Trophoblast cell (in vitro differentiated cells and primary cell): ENCODE measurements at regions not wholly inside any gene's neighbourhood (a gene's known extent, or its start where the extent isn't known, plus 50 kb on each side); places are given as distances from the start of the nearest gene placed in this dataset.
A peak's percentile ranks its signal among the peaks of the same experiment; 100 is the strongest.

Experiments
- DNase-seq, 2 donors: peaks; one replicate each; pipeline ENCODE4 v3.0.0-alpha.2; 2016
- H2AFZ ChIP-seq: 2 replicates; pipeline ENCODE4 v1.6.1; 2013; ENCODE audit warnings: low read length, moderate library complexity, mild to moderate bottlenecking; ENCODE audit not compliant: insufficient read depth, poor library complexity
- H2AK5ac ChIP-seq: 2 replicates; pipeline ENCODE4 v1.6.1; 2013; ENCODE audit warnings: mild to moderate bottlenecking, low read length
- H2BK120ac ChIP-seq: 2 replicates; pipeline ENCODE4 v1.6.1; 2013; ENCODE audit warnings: low read length, mild to moderate bottlenecking, moderate library complexity; ENCODE audit not compliant: insufficient read depth, poor library complexity
- H2BK12ac ChIP-seq: 2 replicates; pipeline ENCODE4 v1.6.1; 2013; ENCODE audit warnings: mild to moderate bottlenecking, low read length, moderate library complexity
- H2BK5ac ChIP-seq: 2 replicates; pipeline ENCODE4 v1.6.1; 2013; ENCODE audit warnings: low read length, low read depth, moderate library complexity, mild to moderate bottlenecking; ENCODE audit not compliant: poor library complexity
- H3K14ac ChIP-seq: 2 replicates; pipeline ENCODE4 v1.6.1; 2013; ENCODE audit warnings: mild to moderate bottlenecking, low read length
- H3K18ac ChIP-seq: 2 replicates; pipeline ENCODE4 v1.6.1; 2013; ENCODE audit warnings: mild to moderate bottlenecking, low read length
- H3K23ac ChIP-seq: 2 replicates; pipeline ENCODE4 v1.6.1; 2013; ENCODE audit warnings: low read length
- H3K27ac ChIP-seq: 2 replicates; pipeline ENCODE4 v1.5.1; 2013; ENCODE audit warnings: low read depth, mild to moderate bottlenecking, inconsistent platforms, low read length, moderate library complexity
- H3K27me3 ChIP-seq: 2 replicates; pipeline ENCODE4 v1.6.1; 2013; ENCODE audit warnings: inconsistent platforms, mild to moderate bottlenecking, low read length, moderate library complexity; ENCODE audit not compliant: insufficient read depth
- H3K36me3 ChIP-seq, 2 experiments: 1 replicate in 1 of 2; 2 replicates in 1 of 2; pipeline ENCODE4 v1.6.1; 2013; ENCODE audit warnings: low read length in 2 of 2, mild to moderate bottlenecking in 2 of 2, moderate library complexity in 1 of 2; ENCODE audit not compliant: insufficient read depth in 2 of 2, control insufficient read depth in 1 of 2
- H3K4ac ChIP-seq: 2 replicates; pipeline ENCODE4 v1.6.1; 2013; ENCODE audit warnings: low read depth, mild to moderate bottlenecking, low read length, moderate library complexity
- H3K4me1 ChIP-seq, 2 experiments: 1 replicate in 1 of 2; 2 replicates in 1 of 2; pipeline ENCODE4 v1.6.1; 2013; ENCODE audit warnings: low read length in 2 of 2, mild to moderate bottlenecking in 2 of 2, moderate library complexity in 1 of 2; ENCODE audit not compliant: insufficient read depth in 2 of 2, control insufficient read depth in 1 of 2
- H3K4me2 ChIP-seq: 2 replicates; pipeline ENCODE4 v1.6.1; 2013; ENCODE audit warnings: inconsistent platforms, mild to moderate bottlenecking, low read length, moderate library complexity
- H3K4me3 ChIP-seq: 2 replicates; pipeline ENCODE4 v1.5.1; 2013; ENCODE audit warnings: mild to moderate bottlenecking, low read depth, low read length, inconsistent platforms
- H3K79me1 ChIP-seq: one replicate; pipeline ENCODE4 v1.6.1; 2013; ENCODE audit warnings: low read length
- H3K79me2 ChIP-seq: 2 replicates; pipeline ENCODE4 v1.6.1; 2013; ENCODE audit warnings: low read length, mild to moderate bottlenecking; ENCODE audit not compliant: control insufficient read depth, insufficient read depth, poor library complexity
- H3K9ac ChIP-seq: 2 replicates; pipeline ENCODE4 v1.6.1; 2013; ENCODE audit warnings: mild to moderate bottlenecking, low read length
- H3K9me3 ChIP-seq: 2 replicates; pipeline ENCODE4 v1.6.1; 2013; ENCODE audit warnings: low read depth, mild to moderate bottlenecking, control low read depth, inconsistent platforms, low read length; ENCODE audit not compliant: insufficient read depth
- H4K12ac ChIP-seq: 2 replicates; pipeline ENCODE4 v1.6.1; 2013; ENCODE audit warnings: low read depth, mild to moderate bottlenecking, low read length, moderate library complexity
- H4K8ac ChIP-seq: 2 replicates; pipeline ENCODE4 v1.6.1; 2013; ENCODE audit warnings: low read depth, mild to moderate bottlenecking, low read length, moderate library complexity
- H4K91ac ChIP-seq: one replicate; pipeline ENCODE4 v1.6.1; 2013; ENCODE audit warnings: low read depth, mild to moderate bottlenecking, low read length, moderate library complexity
- WGBS: extraction: QIAGEN DNeasy Blood & Tissue Kit; methylation state at CpG from one replicate; pipeline ENCODE4 v1.1.7; 2013; ENCODE audit warnings: missing lambda C conversion rate; ENCODE audit not compliant: insufficient read length, insufficient coverage; ENCODE audit errors: extremely low coverage; 5-methylcytosine and 5-hydroxymethylcytosine counted together

- WGBS = no CpG with 5 or more reads among the region's 5 CpGs
- no peak overlapping the region for H3K4ac ChIP-seq
- no peak overlapping the region for H2BK120ac ChIP-seq
- H3K36me3 ChIP-seq = no peaks in the 10 kb centered on the region
- H3K4me1 ChIP-seq = no peaks in the 10 kb centered on the region
- H4K91ac ChIP-seq = no peak overlapping the region
- H3K4me2 ChIP-seq = no peak overlapping the region
- peaks cover 2% of the 10 kb centered on the region for H3K9me3 ChIP-seq
- no peaks in the 10 kb centered on the region for H3K79me1 ChIP-seq
- H3K4me3 ChIP-seq = no peak overlapping the region
- H2BK5ac ChIP-seq = no peak overlapping the region
- H2AK5ac ChIP-seq = no peak overlapping the region
- H3K79me2 ChIP-seq = no peaks in the 10 kb centered on the region
- no peaks in the 10 kb centered on the region for H3K27me3 ChIP-seq
- H3K9ac ChIP-seq = no peak overlapping the region
- no peak overlapping the region for H3K23ac ChIP-seq
- no peak overlapping the region for H3K14ac ChIP-seq
- no peak overlapping the region for H4K8ac ChIP-seq
- H3K18ac ChIP-seq = no peak overlapping the region
- DNase-seq = no peak
- no peak overlapping the region for H4K12ac ChIP-seq
- H2AFZ ChIP-seq = no peak overlapping the region
- H3K27ac ChIP-seq = no peak overlapping the region
- H2BK12ac ChIP-seq = no peak overlapping the region
These were observed 122.5 kb upstream of the MAMLD1 start for GRCh38 chrX:150240643-150240970.

GRCh38 chrX:150253959-150254620 is 109.0 kb upstream of the MAMLD1 start:
- Histone ChIP-seq H3K4me1 (peaks cover 0 to 2% of the 10 kb centered on the region in 2 experiments), H4K8ac (no peak overlapping the region), H3K27me3 (no peaks in the 10 kb centered on the region), H3K14ac (no peak overlapping the region), H3K36me3 (no peaks in the 10 kb centered on the region), H2BK120ac (no peak overlapping the region), H2AK5ac (no peak overlapping the region), H3K4me2 (no peak overlapping the region), H3K23ac (no peak overlapping the region), H2BK12ac (no peak overlapping the region), H3K4ac (no peak overlapping the region), H3K9me3 (no peaks in the 10 kb centered on the region), H3K9ac (no peak overlapping the region), H3K79me1 (no peaks in the 10 kb centered on the region), H4K91ac (no peak overlapping the region), H3K4me3 (no peak overlapping the region), H4K12ac (no peak overlapping the region), H3K79me2 (no peaks in the 10 kb centered on the region), H3K27ac (no peak overlapping the region), H2BK5ac (no peak overlapping the region), H2AFZ (no peak overlapping the region), H3K18ac (no peak overlapping the region)
- WGBS = no CpG with 5 or more reads among the region's 7 CpGs
- peak in 1 of 2 donors; percentile 6 for DNase-seq

GRCh38 chrX:150254909-150255308 is 108.2 kb upstream of the MAMLD1 start:
- Histone ChIP-seq H3K79me2 (no peaks in the 10 kb centered on the region), H3K18ac (no peak overlapping the region), H2AK5ac (no peak overlapping the region), H4K12ac (no peak overlapping the region), H2BK120ac (no peak overlapping the region), H4K8ac (no peak overlapping the region), H3K4me1 (peaks cover 0 to 2% of the 10 kb centered on the region in 2 experiments), H3K79me1 (no peaks in the 10 kb centered on the region), H3K27me3 (no peaks in the 10 kb centered on the region), H3K9me3 (no peaks in the 10 kb centered on the region), H2BK5ac (no peak overlapping the region), H2AFZ (no peak overlapping the region), H3K14ac (no peak overlapping the region), H3K4ac (no peak overlapping the region), H2BK12ac (no peak overlapping the region), H4K91ac (no peak overlapping the region), H3K4me3 (no peak overlapping the region), H3K23ac (no peak overlapping the region), H3K4me2 (no peak overlapping the region), H3K9ac (no peak overlapping the region), H3K36me3 (no peaks in the 10 kb centered on the region), H3K27ac (no peak overlapping the region)
- WGBS = no CpG with 5 or more reads among the region's 3 CpGs
- DNase-seq = no peak

- no peak overlapping the region for H2BK12ac ChIP-seq
- no peaks in the 10 kb centered on the region for H3K36me3 ChIP-seq
- H2AK5ac ChIP-seq = no peak overlapping the region
- no peak for DNase-seq
- H3K9me3 ChIP-seq = no peaks in the 10 kb centered on the region
- H3K14ac ChIP-seq = no peak overlapping the region
- no peak overlapping the region for H2AFZ ChIP-seq
- no peaks in the 10 kb centered on the region for H3K79me1 ChIP-seq
- no peak overlapping the region for H3K4me3 ChIP-seq
- H3K18ac ChIP-seq = no peak overlapping the region
- peaks cover 0 to 2% of the 10 kb centered on the region in 2 experiments for H3K4me1 ChIP-seq
- no peak overlapping the region for H3K4me2 ChIP-seq
- no peak overlapping the region for H3K4ac ChIP-seq
- no peak overlapping the region for H3K23ac ChIP-seq
- H3K79me2 ChIP-seq = no peaks in the 10 kb centered on the region
- H4K12ac ChIP-seq = no peak overlapping the region
- no peak overlapping the region for H4K8ac ChIP-seq
- no peak overlapping the region for H4K91ac ChIP-seq
- whole genome bisulfite sequencing = no CpG with 5 or more reads among the region's 9 CpGs
- no peak overlapping the region for H3K27ac ChIP-seq
- no peak overlapping the region for H2BK120ac ChIP-seq
- no peaks in the 10 kb centered on the region for H3K27me3 ChIP-seq
- H3K9ac ChIP-seq = no peak overlapping the region
- no peak overlapping the region for H2BK5ac ChIP-seq
These were observed 107.4 kb upstream of the MAMLD1 start for GRCh38 chrX:150255441-150256296.
